ENCODE measurements at regions not wholly inside any gene's neighbourhood (a gene's known extent, or its start where the extent isn't known, plus 50 kb on each side); places are given as distances from the start of the nearest gene placed in this dataset.

- Mint-ChIP-seq H3K4me1 (no peaks in the 10 kb centered on the region), H3K36me3 (ENCODE audit: low read depth) (no peaks in the 10 kb centered on the region), H3K27me3 (no peaks in the 10 kb centered on the region), H3K27ac (no peak overlapping the region), H3K4me3 (no peak overlapping the region), H3K9me3 (peaks cover 11% of the 10 kb centered on the region)
- ATAC-seq (replicated peaks), result no peak
Observed at GRCh38 chr4:179114615-179115014, 1672.4 kb upstream of the AGA start.

DNA sequence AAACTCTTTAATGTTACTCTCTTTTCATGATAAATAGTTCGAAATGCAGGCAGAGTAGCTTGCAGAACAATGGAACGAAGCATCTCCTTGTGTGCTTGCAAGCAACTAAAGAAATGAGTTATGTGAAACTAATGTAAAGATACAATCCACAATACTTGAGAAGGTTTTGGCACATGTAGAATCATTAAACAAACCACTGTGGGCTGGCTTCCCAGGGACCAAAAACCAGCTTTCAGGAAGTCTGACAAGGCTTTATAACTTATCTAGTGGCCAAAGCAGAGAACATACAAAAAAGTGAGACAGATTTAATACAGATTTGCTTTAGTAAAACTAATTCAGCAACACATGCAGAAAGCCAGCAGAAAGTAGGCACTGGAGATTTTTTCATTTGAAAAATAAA, 1673.8 kb upstream of the AGA start:
- Mint-ChIP-seq H3K27ac (no peak overlapping the region), H3K4me3 (no peak overlapping the region), H3K4me1 (no peaks in the 10 kb centered on the region), H3K27me3 (no peaks in the 10 kb centered on the region), H3K36me3 (ENCODE audit: low read depth) (no peaks in the 10 kb centered on the region), H3K9me3 (peaks cover 11% of the 10 kb centered on the region)
- ATAC-seq (replicated peaks), result no peak

DNA sequence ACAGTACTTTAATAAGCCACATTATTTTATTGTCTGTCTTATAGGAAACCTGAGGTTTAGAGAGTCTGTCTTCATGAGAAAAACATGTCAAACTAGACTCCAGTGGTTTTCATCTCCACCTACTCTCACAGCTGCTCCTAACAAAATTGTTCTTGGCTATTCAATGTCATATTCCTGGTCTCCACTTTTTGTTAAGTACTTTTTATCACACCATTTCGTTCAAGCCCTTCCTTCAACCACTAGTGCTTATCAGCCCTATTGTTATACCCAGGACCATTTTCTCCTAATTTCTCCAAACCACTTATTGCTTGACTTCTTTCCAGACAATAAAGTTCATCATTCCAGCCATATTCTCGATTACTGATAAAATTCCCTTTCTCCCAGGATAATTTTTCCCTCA, 1674.3 kb upstream of the AGA start:
- Mint-ChIP-seq H3K27me3 (no peaks in the 10 kb centered on the region), H3K4me3 (no peak overlapping the region), H3K4me1 (no peaks in the 10 kb centered on the region), H3K27ac (no peak overlapping the region), H3K36me3 (ENCODE audit: low read depth) (no peaks in the 10 kb centered on the region), H3K9me3 (peaks cover 10% of the 10 kb centered on the region)
- no peak for ATAC-seq (replicated peaks)

- Mint-ChIP-seq H3K27me3 (no peaks in the 10 kb centered on the region), H3K4me3 (no peak overlapping the region), H3K27ac (no peak overlapping the region), H3K9me3 (peaks cover 12% of the 10 kb centered on the region), H3K4me1 (no peaks in the 10 kb centered on the region), H3K36me3 (ENCODE audit: low read depth) (no peaks in the 10 kb centered on the region)
- ATAC-seq (replicated peaks), result no peak
Observed at GRCh38 chr4:179123084-179123483, 1680.8 kb upstream of the AGA start.

DNA sequence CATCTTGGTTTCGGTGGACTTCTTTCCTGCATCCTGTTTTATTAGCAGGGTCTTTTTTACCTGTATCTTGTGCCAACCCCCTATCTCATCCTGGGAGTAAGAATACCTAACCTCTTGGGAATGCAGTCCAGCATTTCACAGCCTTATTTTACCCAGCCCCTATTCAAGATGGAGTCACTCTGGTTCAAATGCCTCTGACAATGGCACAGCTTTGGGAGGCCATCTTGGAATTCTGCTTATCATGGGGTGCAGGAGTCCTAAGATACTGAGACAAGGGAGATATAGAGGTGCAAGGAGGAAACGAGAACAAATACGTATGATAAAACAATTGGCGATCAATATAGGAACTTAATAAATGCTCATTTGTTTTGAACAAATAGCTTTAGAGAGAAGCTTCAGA, 1682.2 kb upstream of the AGA start:
- Mint-ChIP-seq H3K36me3 (ENCODE audit: low read depth) (no peaks in the 10 kb centered on the region), H3K4me3 (no peak overlapping the region), H3K9me3 (peaks cover 12% of the 10 kb centered on the region), H3K4me1 (no peaks in the 10 kb centered on the region), H3K27ac (no peak overlapping the region), H3K27me3 (no peaks in the 10 kb centered on the region)
- ATAC-seq (replicated peaks), result no peak

DNA sequence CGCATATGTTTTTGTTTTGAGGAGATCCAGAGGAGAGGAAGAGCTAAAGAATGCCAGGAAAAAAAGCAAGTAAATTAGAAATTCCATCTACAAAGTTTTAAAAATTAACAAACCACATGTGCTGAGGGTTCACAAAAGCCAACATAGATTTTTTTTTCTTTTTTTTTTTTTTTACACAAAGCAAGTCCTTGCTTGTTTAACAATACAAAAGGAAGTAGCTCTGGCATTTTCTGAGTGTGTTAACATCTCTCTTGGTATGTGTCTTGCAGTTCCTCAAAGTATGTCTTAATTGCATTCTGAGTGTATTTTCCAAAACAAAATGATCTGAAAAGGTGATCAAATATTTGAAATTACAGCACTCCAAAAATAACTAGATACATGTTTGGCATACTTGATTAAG, 1682.7 kb upstream of the AGA start:
- Mint-ChIP-seq H3K36me3 (ENCODE audit: low read depth) (no peaks in the 10 kb centered on the region), H3K27ac (no peak overlapping the region)

GRCh38 chr4:179125870-179126269, 1683.6 kb upstream of the AGA start:
- Mint-ChIP-seq H3K27me3 (no peaks in the 10 kb centered on the region), H3K36me3 (ENCODE audit: low read depth) (no peaks in the 10 kb centered on the region), H3K4me3 (no peak overlapping the region), H3K4me1 (no peaks in the 10 kb centered on the region), H3K9me3 (peaks cover 9% of the 10 kb centered on the region), H3K27ac (no peak overlapping the region)
- no peak for ATAC-seq (replicated peaks)

More for the DNA sequence above, 1682.7 kb upstream of the AGA start:
- Mint-ChIP-seq H3K4me3 (no peak overlapping the region), H3K4me1 (no peaks in the 10 kb centered on the region), H3K27me3 (no peaks in the 10 kb centered on the region), H3K9me3 (peaks cover 12% of the 10 kb centered on the region)
- no peak for ATAC-seq (replicated peaks)

GRCh38 chr4:179128299-179128698, 1686.1 kb upstream of the AGA start:
- Mint-ChIP-seq H3K4me1 (no peaks in the 10 kb centered on the region), H3K9me3 (peaks cover 8% of the 10 kb centered on the region)
- ATAC-seq (replicated peaks), result no peak

GRCh38 chr4:179130122-179130714, 1688.0 kb upstream of the AGA start:
- H3K9me3 Mint-ChIP-seq, result peaks cover 3% of the 10 kb centered on the region
- H3K27ac Mint-ChIP-seq, result no peak overlapping the region
- ATAC-seq (replicated peaks), result no peak
- H3K4me3 Mint-ChIP-seq, result no peak overlapping the region
- no peaks in the 10 kb centered on the region for H3K27me3 Mint-ChIP-seq
- H3K36me3 Mint-ChIP-seq (ENCODE audit: low read depth), result no peaks in the 10 kb centered on the region
- no peaks in the 10 kb centered on the region for H3K4me1 Mint-ChIP-seq

More at GRCh38 chr4:179128299-179128698, 1686.1 kb upstream of the AGA start:
- no peaks in the 10 kb centered on the region for H3K36me3 Mint-ChIP-seq (ENCODE audit: low read depth)
- no peak overlapping the region for H3K4me3 Mint-ChIP-seq
- H3K27ac Mint-ChIP-seq, result no peak overlapping the region
- no peaks in the 10 kb centered on the region for H3K27me3 Mint-ChIP-seq

DNA sequence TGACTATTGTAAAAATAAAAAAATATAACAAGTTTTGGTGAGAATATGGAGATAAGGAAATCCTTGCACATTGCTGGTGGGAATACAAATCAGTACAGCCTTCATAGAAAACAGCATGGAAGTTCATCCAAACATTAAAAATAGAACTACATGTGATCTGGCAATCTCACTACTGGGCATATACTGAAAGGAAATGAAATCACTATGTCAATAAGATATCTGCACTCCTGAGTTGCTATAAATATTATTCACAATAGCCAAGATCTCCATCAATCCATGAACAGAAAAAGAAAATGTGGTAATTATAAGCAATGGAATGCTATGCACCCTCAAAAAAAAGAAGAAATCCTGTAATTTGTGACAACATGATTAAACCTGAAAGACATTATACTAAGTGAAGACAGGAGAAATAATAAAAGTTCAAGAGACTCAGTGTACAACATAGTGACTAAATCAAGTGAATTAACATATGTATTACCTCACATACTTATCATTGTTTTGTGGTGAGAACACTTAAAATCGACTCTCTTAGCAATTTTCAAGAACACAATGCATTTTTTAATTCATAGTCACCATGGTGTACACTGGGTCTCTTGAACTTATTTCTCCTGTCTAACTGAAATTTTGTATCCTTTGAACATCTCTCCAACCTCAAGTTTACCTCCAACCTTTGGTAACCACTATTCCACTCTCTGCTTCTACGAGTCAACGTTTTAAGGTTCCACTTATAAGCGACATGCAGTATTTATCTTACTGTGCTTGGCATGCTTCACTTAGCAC, 1703.7 kb upstream of the AGA start:
- no peak for ATAC-seq (replicated peaks)
- H3K4me3 Mint-ChIP-seq, result no peak overlapping the region
- H3K27me3 Mint-ChIP-seq, result no peaks in the 10 kb centered on the region
- peaks cover 3% of the 10 kb centered on the region for H3K9me3 Mint-ChIP-seq
- H3K27ac Mint-ChIP-seq, result no peak overlapping the region
- no peaks in the 10 kb centered on the region for H3K36me3 Mint-ChIP-seq (ENCODE audit: low read depth)
- no peaks in the 10 kb centered on the region for H3K4me1 Mint-ChIP-seq

DNA sequence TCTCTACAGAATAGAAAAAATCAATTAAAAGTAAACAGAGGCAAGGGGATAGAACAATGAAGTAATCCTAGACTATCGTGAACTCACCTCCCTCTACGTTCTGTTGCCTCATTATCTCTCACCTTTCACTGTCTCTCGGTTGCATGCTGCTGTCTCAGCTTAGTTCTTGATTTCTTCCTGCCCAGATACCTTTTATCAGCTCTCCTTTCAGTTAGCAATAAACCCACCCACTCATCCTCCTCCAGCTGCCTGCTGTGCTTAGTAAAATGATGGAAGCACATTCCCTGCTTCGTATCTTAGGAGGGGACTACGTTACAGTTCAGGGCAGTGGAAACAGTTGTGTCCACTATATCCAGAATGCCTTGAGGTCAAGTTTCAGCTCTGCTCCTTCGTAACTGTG, 1709.5 kb upstream of the AGA start:
- peaks cover 12% of the 10 kb centered on the region for H3K9me3 Mint-ChIP-seq
- no peak overlapping the region for H3K27ac Mint-ChIP-seq
- H3K27me3 Mint-ChIP-seq, result no peaks in the 10 kb centered on the region
- ATAC-seq (replicated peaks), result no peak
- H3K4me3 Mint-ChIP-seq, result no peak overlapping the region
- H3K4me1 Mint-ChIP-seq, result no peaks in the 10 kb centered on the region
- no peaks in the 10 kb centered on the region for H3K36me3 Mint-ChIP-seq (ENCODE audit: low read depth)

GRCh38 chr4:179163147-179163546, 1720.9 kb upstream of the AGA start:
- H3K27me3 Mint-ChIP-seq, result no peaks in the 10 kb centered on the region
- no peak overlapping the region for H3K27ac Mint-ChIP-seq
- H3K4me1 Mint-ChIP-seq, result no peaks in the 10 kb centered on the region
- no peak for ATAC-seq (replicated peaks)
- no peak overlapping the region for H3K4me3 Mint-ChIP-seq
- no peaks in the 10 kb centered on the region for H3K36me3 Mint-ChIP-seq (ENCODE audit: low read depth)
- peaks cover 15% of the 10 kb centered on the region for H3K9me3 Mint-ChIP-seq

DNA sequence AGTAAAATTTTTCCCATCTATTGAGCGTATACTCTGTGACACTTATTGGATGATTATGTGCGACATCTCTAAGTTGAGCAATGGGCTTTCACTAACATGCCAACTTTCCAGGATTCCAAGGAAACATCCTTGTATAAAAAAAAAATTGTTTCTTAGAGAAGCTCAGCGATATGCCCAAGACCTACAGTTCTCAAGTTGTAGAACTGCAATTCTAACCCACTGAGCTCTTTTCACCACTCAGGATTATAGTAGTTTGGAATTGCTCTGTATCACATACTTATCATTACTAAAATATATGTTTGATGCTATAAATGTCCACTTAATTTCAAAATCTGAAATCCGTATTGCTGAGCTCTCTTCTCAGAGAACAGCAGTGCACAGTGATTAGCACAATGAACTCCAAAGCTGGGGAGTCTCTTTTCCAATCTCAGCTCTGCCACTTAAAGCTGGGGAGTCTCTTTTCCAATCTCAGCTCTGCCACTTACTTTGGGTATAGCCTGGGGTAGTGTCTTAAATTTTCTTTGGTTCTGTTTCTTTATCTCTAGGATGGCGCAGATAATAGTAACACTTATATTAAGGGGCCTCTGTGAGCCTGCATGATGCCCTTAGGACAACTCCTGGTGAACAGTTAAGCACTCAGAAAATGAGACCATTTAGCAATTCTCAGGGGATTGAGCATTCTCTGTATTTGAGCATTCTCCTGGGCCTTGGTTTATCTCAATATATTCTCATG, 1722.2 kb upstream of the AGA start:
- Mint-ChIP-seq H3K4me3 (no peak overlapping the region), H3K27me3 (no peaks in the 10 kb centered on the region), H3K4me1 (no peaks in the 10 kb centered on the region), H3K9me3 (peaks cover 18% of the 10 kb centered on the region), H3K27ac (no peak overlapping the region), H3K36me3 (ENCODE audit: low read depth) (no peaks in the 10 kb centered on the region)
- ATAC-seq (replicated peaks), result no peak

DNA sequence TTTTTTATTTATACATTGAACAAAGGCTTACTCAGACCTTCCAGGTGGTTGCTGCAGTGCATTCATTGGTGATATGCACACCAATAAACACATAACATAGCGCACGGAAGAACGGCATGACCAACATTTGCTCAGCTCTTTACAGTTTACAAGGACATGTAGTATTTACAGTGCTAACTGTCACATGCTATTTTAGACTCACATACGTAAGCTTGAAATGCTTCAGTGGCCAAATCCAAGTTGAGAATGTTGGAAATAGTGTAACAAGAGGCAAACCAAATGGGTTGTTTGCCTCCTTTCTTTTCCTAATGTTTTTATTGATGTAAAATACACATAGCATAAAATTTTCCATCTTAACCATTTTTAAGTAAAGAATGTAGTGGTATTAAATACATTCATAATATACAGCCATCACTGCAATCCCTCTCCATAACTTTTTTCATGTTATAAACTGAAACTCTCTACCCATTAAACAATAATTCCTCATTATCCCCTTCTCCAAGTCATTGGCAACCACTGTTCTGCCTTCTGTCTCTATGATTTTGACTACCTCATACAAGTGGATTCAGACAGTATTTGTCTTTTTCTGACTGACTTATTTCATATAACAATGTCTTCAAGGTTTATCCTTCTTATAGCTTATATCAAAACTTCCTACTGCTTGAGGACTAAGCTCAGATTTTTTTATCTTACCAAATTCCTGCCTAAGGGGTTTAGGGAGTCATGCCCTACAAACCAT, 1722.9 kb upstream of the AGA start:
- no peaks in the 10 kb centered on the region for H3K4me1 Mint-ChIP-seq
- H3K27ac Mint-ChIP-seq, result no peak overlapping the region
- H3K27me3 Mint-ChIP-seq, result no peaks in the 10 kb centered on the region
- no peak for ATAC-seq (replicated peaks)
- H3K4me3 Mint-ChIP-seq, result no peak overlapping the region
- H3K36me3 Mint-ChIP-seq (ENCODE audit: low read depth), result no peaks in the 10 kb centered on the region
- peaks cover 18% of the 10 kb centered on the region for H3K9me3 Mint-ChIP-seq
